Stimulated activated CD4-positive, alpha-beta T cell treated with anti-CD3 and anti-CD28 coated beads, Interleukin-2, amount 100 ng/mL, for 24 hours (primary cell): ENCODE measurements at regions not wholly inside any gene's neighbourhood (a gene's known extent, or its start where the extent isn't known, plus 50 kb on each side); places are given as distances from the start of the nearest gene placed in this dataset.

ENCODE experiments used
- DNase-seq, 2 donors: peaks; one replicate each; pipeline ENCODE4 v3.0.0-alpha.2; 2020

- DNase-seq: no peak
Measured at GRCh38 chr6:134739299-134740026, 210.4 kb downstream of the ALDH8A1 start.

DNA sequence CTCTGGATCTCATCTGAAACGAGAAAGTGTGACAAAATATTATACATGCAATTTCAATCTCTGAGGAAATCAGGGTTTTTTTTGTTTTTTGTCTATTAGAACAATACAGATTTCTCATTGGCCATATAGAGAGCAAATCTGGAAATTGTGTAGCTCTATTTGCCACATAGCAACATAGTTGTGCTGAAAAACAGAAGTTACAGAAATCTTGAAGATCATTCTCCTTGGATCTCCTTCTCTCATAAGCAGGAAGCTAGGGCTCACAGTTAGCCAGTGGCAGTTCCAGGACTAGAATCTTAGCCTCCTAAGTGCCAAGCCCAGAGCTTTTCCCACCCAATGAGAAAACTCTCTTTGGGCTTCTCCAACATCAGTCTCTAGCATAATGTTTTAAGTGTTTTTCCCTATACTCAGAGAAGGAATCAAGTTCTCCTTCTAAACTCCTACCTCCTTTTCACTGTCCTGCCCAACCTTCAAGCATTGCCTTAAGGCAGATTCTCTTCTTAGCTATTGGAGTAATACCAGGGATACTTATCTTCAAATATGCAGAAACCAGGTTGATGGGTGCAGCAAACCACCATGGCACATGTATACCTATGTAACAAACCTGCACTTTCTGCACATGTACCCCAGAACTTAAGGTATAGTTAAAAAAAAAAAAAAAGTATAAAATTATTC, 211.6 kb downstream of the ALDH8A1 start:
- DNase-seq: no peak

DNA sequence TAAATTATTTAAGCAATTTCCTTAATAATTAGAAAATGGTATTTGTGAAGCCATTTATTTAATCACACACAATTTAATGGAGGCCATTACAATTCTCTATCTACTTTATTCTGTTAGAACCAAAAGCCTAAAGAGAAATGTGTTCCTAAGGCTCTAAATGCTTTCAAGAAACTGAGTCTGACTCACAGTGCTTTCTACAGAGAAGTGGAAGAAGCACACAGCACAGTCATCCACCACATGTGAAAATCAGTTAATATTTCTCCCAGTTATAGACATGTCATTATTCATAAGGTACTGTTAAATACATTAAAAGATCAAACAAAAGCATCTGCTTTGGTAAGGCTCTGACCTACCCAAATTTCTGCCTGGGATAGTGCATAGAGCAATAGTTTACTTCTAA, 214.4 kb downstream of the ALDH8A1 start:
- no peak for DNase-seq

DNA sequence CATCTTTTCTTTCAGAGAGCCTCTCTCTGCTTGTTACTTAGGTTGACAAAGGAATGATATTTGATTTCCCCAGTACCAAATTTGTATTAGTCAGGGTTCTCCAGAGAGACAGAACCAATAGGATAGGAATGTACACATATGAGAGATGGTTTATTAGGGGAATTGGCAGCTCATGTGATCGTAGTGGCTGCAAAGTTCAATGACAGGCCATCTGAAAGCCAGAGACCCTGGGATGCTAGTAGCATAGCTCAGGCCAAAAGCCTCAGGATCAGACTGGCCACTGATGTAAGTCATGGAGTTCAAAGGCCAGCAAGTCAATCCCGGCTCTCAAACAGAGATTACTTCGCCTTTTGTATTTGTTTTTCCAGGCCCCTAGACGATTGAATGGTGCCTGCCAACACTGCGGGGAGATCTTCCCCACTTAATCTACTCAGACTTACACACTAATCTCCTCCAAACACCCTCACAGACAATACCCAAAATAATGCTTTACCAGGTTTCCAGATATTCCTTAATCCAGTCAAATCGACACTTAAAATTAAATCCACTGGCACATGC, 215.5 kb downstream of the ALDH8A1 start:
- no peak for DNase-seq

DNA sequence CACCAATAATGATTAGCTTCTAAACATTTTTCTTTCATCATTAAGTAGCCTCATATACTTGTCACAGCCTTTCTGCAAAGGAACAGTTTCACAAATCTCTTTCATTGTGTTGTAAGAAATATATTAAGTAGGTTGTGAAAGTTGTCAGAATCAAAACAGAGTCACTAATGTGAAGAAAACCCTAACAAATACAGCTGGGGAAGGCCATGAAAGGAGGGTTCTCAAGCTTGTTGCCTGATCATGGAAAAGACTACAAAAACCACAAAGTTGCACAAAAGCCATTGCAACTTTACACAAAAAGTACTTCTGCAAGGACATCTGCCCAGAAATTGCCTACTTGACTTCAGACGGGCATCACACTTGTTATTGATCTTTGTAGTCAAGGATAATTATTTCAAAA, 216.1 kb downstream of the ALDH8A1 start:
- DNase-seq: no peak

DNA sequence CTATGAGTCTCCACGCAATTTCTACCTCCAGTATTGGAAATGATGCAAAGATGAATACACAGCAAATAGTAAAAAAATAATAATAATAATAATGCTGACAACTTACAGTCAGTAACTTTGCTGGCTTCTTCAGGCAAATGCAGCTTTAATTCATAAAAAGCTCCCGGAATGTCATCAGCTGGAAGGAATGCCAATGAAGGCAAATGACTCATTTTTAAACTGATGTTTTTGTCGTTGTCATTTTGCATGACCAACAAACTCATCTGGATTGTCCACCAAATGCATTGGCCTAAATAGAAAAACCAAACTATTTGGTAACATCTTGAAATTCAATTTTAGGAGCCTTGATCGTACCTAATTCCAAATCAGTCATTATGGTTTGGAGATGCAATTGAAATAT, 217.1 kb downstream of the ALDH8A1 start:
- no peak for DNase-seq

- DNase-seq: no peak
Measured at GRCh38 chr6:134731615-134732014, 218.3 kb downstream of the ALDH8A1 start.

DNA sequence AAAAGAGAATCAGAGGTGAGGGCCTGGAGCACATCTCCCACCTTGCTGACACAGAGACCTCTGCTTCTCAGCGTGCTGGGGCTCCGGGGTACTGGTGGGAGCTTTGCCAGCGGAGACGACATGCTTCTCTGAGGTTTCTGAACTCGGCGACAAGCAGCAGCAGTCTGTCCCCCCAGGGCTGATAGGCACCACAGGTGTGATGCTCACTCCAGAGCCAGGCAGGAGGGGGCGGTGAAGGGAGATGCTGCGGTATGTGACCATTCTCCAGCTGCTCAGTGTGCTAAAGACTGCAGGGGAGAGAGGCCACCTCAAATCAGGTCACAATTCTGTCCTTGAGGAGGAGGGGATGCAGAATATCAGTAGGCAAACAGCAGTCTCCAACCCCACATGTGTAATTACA, 219.9 kb downstream of the ALDH8A1 start:
- DNase-seq: no peak

- no peak for DNase-seq
Measured at GRCh38 chr6:134729561-134729960, 220.3 kb downstream of the ALDH8A1 start.

DNA sequence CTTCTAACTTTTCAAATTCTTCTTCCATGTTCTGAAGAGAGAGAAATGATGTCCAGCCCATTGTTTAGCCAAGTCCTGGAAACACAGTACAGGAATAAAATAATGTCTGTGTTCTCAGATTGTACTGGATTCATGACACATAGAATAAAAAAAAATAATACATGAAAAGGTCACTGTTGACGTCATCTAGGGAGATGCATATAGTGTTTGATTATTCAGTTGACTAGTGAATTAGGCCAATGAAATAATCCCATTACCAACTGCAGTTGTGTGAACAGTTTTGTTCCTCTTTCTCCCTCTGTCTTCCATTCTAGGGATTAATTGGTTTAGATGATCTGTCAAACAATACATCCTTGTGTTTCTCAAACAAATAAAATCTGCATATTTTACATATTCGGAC, 222.8 kb downstream of the ALDH8A1 start:
- DNase-seq: no peak

GRCh38 chr6:134725590-134725989, 224.3 kb downstream of the ALDH8A1 start:
- DNase-seq: no peak

GRCh38 chr6:134724771-134725340, 225.0 kb downstream of the ALDH8A1 start:
- DNase-seq: no peak

DNA sequence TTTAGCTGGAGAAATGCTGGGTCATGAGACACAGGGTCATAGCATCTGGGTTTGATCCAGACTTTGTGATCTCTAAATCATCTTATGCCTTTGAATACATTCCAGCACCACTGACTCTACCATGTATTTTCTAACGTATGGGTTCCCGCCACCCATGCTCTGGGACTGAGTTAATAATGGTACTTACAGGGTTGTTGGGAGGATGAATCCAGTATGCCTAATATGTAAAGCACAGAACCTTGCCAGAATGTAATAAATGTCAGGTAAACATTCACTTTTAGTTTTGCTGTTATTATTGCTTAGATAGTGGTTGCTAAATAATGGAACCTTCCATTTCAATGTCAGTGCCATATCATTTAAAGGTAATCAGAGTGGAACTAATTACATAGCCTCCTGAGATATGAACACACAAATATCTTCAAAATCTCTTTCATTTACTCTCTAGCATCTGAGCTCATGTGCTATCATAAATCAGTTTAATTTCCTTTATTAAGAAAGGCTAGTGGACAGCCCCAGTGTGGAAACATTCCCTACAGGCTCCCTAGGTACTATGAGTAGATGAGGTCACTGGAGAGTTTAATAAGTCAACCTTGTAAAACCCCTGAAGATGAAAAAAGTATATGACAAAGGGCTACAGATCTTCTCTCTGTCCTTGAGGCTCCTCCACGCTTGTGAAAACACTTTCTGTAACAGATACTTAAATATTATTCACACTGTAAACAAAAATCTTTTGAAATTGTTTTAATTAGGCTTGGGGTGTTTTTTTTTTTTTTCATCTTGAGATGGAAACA, 226.6 kb downstream of the ALDH8A1 start:
- no peak for DNase-seq

DNA sequence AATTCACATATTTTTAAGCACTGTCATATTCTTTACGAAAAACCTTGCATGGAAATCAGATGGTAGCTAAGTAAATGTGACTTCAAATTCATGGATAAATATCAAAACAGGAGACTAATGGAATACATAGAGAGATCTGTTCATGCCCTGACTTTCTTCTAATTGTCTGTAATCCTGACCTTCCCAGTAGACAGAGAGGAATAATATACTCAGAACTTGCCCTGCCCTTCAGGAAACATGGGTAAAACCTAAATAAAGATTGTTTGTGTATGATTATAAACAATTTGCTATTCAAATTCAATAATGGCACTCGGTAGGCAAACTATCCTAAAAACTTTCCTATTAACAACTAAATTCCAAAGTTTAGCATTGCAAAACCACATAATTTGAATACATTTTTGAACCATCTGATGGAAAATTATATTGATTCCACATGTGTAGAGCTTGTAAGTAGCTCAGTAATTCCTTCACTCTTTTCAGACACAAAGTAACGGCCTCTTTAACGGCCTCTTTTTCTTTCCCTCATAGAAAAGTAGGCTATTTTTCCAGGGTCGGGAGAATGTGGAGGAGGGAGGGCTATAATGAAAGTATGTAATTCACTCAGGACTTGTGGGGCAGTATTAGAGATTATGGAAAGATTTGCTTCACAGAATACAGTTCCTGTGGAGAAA, 227.6 kb downstream of the ALDH8A1 start:
- DNase-seq: no peak

DNA sequence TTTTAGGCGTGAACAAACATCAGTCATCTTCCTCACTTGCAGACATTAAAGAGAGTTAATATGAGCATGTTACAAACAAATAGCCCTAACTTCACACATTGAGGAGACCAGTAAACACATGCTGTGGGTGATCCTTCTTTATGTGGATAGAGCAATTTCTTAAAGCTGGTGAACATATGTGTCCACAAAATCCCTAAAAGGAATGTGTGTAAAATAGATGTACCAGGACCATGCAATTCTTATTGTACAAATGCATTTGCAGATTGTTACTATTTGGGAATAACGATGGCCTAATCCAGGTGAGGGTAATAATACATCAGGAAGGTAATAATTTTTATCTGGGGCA, 228.9 kb downstream of the ALDH8A1 start:
- DNase-seq: no peak

DNA sequence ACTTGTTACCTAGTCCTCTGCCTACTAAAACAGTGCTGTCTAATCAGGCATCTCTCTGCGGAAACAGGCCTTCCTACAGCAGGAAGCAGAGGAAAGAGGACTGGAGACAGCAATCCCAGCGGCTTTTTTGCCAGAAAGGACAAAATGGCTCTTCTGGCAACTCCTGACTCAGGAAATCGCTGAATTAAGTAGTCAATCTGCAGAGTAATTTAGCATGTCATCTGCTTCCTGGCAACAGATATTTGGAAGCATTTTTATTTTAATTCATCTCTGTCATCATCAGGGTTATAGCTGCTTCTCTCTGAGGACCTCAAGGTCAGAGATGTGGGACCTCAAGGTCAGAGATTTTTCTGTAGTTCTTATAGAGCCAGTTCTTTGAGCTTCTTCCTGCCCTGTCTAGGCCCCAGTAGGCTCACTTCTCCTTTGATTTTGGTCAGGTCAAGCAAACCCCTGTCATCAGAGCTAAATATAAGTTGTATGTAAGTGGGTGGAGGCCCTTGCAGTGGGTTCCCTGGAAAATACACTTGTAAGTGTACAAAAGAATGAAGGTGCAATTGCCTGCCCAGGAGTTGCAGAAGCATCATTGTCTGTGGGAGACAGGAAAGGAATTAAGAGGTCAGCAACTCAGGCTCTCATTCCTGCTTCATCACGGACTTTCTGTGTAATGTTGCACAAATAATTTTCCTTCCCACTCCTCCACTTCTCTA, 229.4 kb downstream of the ALDH8A1 start:
- DNase-seq: no peak

GRCh38 chr6:134719911-134720310, 230.0 kb downstream of the ALDH8A1 start:
- no peak for DNase-seq

- no peak for DNase-seq
Measured at GRCh38 chr6:134719286-134719685, 230.6 kb downstream of the ALDH8A1 start.

- DNase-seq: no peak
Measured at GRCh38 chr6:134714679-134715078, 235.2 kb downstream of the ALDH8A1 start.

DNA sequence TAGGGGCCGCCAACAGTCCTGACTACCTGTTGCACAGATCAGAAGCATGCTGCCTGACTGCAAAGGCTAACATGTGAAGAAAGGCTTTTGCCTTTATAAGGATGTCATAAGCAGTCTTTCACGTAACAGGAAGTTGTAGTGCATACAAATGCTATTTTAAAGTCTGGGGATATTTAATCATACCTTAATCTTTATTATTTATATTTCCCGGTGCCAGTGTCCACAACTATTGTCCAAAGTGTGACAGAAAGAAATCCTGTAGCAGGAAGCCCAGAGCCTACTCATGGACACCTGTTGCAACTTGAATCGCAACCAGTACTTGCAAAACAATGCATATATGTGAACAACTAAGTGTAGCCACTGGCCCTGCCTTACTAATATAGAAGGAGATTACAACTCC, 235.8 kb downstream of the ALDH8A1 start:
- no peak for DNase-seq

- no peak for DNase-seq
Measured at GRCh38 chr6:134712311-134712710, 237.6 kb downstream of the ALDH8A1 start.

GRCh38 chr6:134708079-134708478, 241.8 kb downstream of the ALDH8A1 start:
- DNase-seq: no peak
